OCI-LY1 (cell line): ENCODE measurements at regions not wholly inside any gene's neighbourhood (a gene's known extent, or its start where the extent isn't known, plus 50 kb on each side); places are given as distances from the start of the nearest gene placed in this dataset.
"Not testable (repeated sequence)": the region's sequence is repeated elsewhere in the genome, so short reads cannot be mapped to it uniquely, and the experiment has no call there.

Experiments
- H2AFZ ChIP-seq: fragments of 200-600 bp; sonication (generic), shearing (Covaris generic); 2 replicates; pipeline ENCODE4 v1.6.0; 2014; ENCODE audit warnings: antibody characterized with exemption, mild to moderate bottlenecking, low read length
- H3F3A ChIP-seq: fragments of 200-600 bp; sonication (generic), shearing (Covaris generic); 2 replicates; pipeline ENCODE4 v1.6.0; 2014; ENCODE audit warnings: mild to moderate bottlenecking, antibody characterized with exemption, low read length, moderate library complexity; ENCODE audit not compliant: insufficient read depth
- H3K27ac ChIP-seq: fragments of 200-600 bp; sonication (generic); 2 replicates; pipeline ENCODE4 v1.5.1; 2014; ENCODE audit warnings: low read length, mixed run types, mild to moderate bottlenecking, low read depth; ENCODE audit not compliant: poor library complexity, severe bottlenecking
- H3K27me3 ChIP-seq: fragments of 200-600 bp; sonication (generic); 2 replicates; pipeline ENCODE4 v1.6.0; 2014; ENCODE audit warnings: antibody characterized with exemption, mild to moderate bottlenecking, low read length, moderate library complexity; ENCODE audit not compliant: insufficient read depth
- H3K36me3 ChIP-seq: fragments of 200-600 bp; sonication (generic); 2 replicates; pipeline ENCODE4 v1.6.1; 2014; ENCODE audit warnings: mild to moderate bottlenecking, antibody characterized with exemption, low read length, moderate library complexity, mixed read lengths; ENCODE audit not compliant: insufficient read depth
- H3K4me1 ChIP-seq: fragments of 200-600 bp; sonication (generic); 2 replicates; pipeline ENCODE4 v1.5.1; 2014; ENCODE audit warnings: mild to moderate bottlenecking, low read length, moderate library complexity; ENCODE audit not compliant: insufficient read depth, severe bottlenecking
- H3K4me2 ChIP-seq: fragments of 200-600 bp; sonication (generic), shearing (Covaris generic); 2 replicates; pipeline ENCODE4 v1.6.1; 2014; ENCODE audit warnings: low read length
- H3K4me3 ChIP-seq: fragments of 200-600 bp; sonication (generic); 2 replicates; pipeline ENCODE4 v1.5.1; 2014; ENCODE audit warnings: low read length, low read depth, mild to moderate bottlenecking, mixed read lengths; ENCODE audit not compliant: poor library complexity, severe bottlenecking
- H3K79me2 ChIP-seq: fragments of 200-600 bp; shearing (Covaris generic); 2 replicates; pipeline ENCODE4 v1.6.1; 2016; ENCODE audit warnings: mixed run types, low read length, mixed read lengths; ENCODE audit not compliant: insufficient read depth
- H3K9ac ChIP-seq: fragments of 200-600 bp; sonication (generic), shearing (Covaris generic); 2 replicates; pipeline ENCODE4 v1.6.1; 2014; ENCODE audit warnings: mild to moderate bottlenecking, low read length, mixed read lengths
- H3K9me2 ChIP-seq: fragments of 200-600 bp; sonication (generic), shearing (Covaris generic); 2 replicates; pipeline ENCODE4 v1.6.1; 2014; ENCODE audit warnings: low read depth, mild to moderate bottlenecking, low read length, mixed read lengths
- H3K9me3 ChIP-seq: fragments of 200-600 bp; shearing (Covaris generic); 2 replicates; pipeline ENCODE4 v1.6.1; 2014; ENCODE audit warnings: low read length, mixed read lengths
- H4K20me1 ChIP-seq: fragments of 200-600 bp; sonication (generic), shearing (Covaris generic); 2 replicates; pipeline ENCODE4 v1.6.0; 2016; ENCODE audit warnings: mild to moderate bottlenecking, low read length; ENCODE audit not compliant: insufficient read depth
- CTCF ChIP-seq: fragments of 200-600 bp; sonication (generic), shearing (Covaris generic); IDR thresholded peaks from 2 replicates; pipeline ENCODE4 v1.5.1; 2017; ENCODE audit warnings: mild to moderate bottlenecking, antibody characterized with exemption, low read length, moderate library complexity, mixed read lengths
- EZH2 ChIP-seq: fragments of 200-600 bp; sonication (generic), shearing (Covaris generic); IDR thresholded peaks from 2 replicates; pipeline ENCODE4 v1.8.0; 2017; ENCODE audit warnings: borderline replicate concordance, mixed run types, mild to moderate bottlenecking, antibody characterized with exemption, low read length, moderate library complexity, mixed read lengths

DNA sequence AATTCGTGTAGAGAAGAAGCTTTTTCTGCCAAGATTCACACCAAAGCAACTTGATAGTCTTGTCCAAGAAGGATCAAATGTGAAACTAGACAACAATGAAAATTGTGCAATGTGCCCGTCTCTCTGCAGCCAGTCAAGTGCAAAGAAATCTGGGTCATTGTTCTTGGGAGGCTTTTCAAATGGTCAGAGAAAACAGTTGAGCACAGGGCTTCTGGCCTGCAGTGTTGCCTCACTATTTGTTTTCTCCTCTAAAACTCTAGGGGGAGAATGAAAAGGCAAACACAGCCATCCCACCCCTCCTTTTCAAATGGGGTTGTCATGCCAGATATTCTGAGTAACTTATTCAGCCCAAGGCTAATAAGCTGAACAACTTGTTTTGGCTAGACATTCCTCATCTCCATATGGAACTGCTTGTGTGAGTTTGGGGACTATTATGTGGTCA is 417.6 kb upstream of the CDIN1 start:
- Histone ChIP-seq H3K79me2 (no peaks in the 10 kb centered on the region), H2AFZ (no peak overlapping the region), H3K36me3 (no peaks in the 10 kb centered on the region), H4K20me1 (no peaks in the 10 kb centered on the region), H3K4me1 (no peaks in the 10 kb centered on the region), H3K27me3 (no peaks in the 10 kb centered on the region), H3K4me3 (no peak overlapping the region), H3K9me2 (no peaks in the 10 kb centered on the region), H3K9me3 (no peaks in the 10 kb centered on the region), H3K4me2 (no peak overlapping the region), H3K27ac (no peak overlapping the region), H3K9ac (no peak overlapping the region), H3F3A (no peaks in the 10 kb centered on the region)
- TF ChIP-seq CTCF (no peak), EZH2 (no peak)

- H3K79me2 ChIP-seq, H3K4me1 ChIP-seq, H3F3A ChIP-seq, H3K27ac ChIP-seq, H3K27me3 ChIP-seq, H3K9ac ChIP-seq, H3K4me3 ChIP-seq, H3K4me2 ChIP-seq, H3K9me2 ChIP-seq, H4K20me1 ChIP-seq, H3K36me3 ChIP-seq, H2AFZ ChIP-seq, H3K9me3 ChIP-seq: not testable (repeated sequence)
Observed at GRCh38 chr15:36163983-36164382, 415.4 kb upstream of the CDIN1 start.

DNA sequence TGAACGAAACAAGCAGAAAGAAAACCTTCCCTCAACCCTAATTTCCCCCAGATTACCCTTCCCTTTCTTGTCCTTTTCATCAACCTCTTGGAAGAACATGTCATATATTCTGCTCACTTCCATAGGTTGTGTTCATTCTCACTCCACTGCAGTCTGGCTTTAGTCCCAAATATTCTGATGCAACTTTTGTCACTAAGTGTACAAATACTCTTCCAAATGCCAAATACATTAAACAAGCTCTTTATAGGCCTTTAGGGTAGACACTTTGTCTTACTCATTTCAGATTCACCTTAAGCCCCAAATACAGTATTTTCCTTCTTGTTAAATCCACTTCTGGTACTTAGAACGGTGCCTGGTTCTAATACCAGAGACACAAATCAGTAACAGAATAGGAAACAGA is 406.5 kb upstream of the CDIN1 start:
- no peaks in the 10 kb centered on the region for H3K27me3 ChIP-seq
- no peaks in the 10 kb centered on the region for H3K9me2 ChIP-seq
- no peak overlapping the region for H3K4me3 ChIP-seq
- H3K79me2 ChIP-seq, result no peaks in the 10 kb centered on the region
- no peak overlapping the region for H3K4me2 ChIP-seq
- H3K9me3 ChIP-seq, result no peaks in the 10 kb centered on the region
- TF ChIP-seq EZH2 (no peak), CTCF (no peak)
- no peak overlapping the region for H3K27ac ChIP-seq
- H3F3A ChIP-seq, result no peaks in the 10 kb centered on the region
- no peak overlapping the region for H2AFZ ChIP-seq
- no peaks in the 10 kb centered on the region for H3K4me1 ChIP-seq
- H3K36me3 ChIP-seq, result no peaks in the 10 kb centered on the region
- no peaks in the 10 kb centered on the region for H4K20me1 ChIP-seq
- H3K9ac ChIP-seq, result no peak overlapping the region

- Histone ChIP-seq H3K9me2 (no peaks in the 10 kb centered on the region), H3K36me3 (no peaks in the 10 kb centered on the region), H3K9ac (no peak overlapping the region), H3K4me1 (no peaks in the 10 kb centered on the region), H3K27me3 (no peaks in the 10 kb centered on the region), H3F3A (no peaks in the 10 kb centered on the region), H3K9me3 (no peaks in the 10 kb centered on the region), H2AFZ (no peak overlapping the region), H3K79me2 (no peaks in the 10 kb centered on the region), H3K4me3 (no peak overlapping the region), H3K27ac (no peak overlapping the region), H4K20me1 (no peaks in the 10 kb centered on the region), H3K4me2 (no peak overlapping the region)
- TF ChIP-seq EZH2 (no peak), CTCF (no peak)
Observed at GRCh38 chr15:36175186-36175740, 404.2 kb upstream of the CDIN1 start.
